GM12873 (cell line): ENCODE measurements at regions not wholly inside any gene's neighbourhood (a gene's known extent, or its start where the extent isn't known, plus 50 kb on each side); places are given as distances from the start of the nearest gene placed in this dataset.

Experiments
- TF ChIP-seq, protein P1 (sequence below): IDR thresholded peaks from 2 replicates; pipeline ENCODE4 v1.5.1; 2012; ENCODE audit warnings: low read depth, mild to moderate bottlenecking, moderate library complexity, low read length, control low read depth; ENCODE audit not compliant: insufficient read depth; ENCODE audit errors: missing control alignments

- TF ChIP-seq, protein P1, sequence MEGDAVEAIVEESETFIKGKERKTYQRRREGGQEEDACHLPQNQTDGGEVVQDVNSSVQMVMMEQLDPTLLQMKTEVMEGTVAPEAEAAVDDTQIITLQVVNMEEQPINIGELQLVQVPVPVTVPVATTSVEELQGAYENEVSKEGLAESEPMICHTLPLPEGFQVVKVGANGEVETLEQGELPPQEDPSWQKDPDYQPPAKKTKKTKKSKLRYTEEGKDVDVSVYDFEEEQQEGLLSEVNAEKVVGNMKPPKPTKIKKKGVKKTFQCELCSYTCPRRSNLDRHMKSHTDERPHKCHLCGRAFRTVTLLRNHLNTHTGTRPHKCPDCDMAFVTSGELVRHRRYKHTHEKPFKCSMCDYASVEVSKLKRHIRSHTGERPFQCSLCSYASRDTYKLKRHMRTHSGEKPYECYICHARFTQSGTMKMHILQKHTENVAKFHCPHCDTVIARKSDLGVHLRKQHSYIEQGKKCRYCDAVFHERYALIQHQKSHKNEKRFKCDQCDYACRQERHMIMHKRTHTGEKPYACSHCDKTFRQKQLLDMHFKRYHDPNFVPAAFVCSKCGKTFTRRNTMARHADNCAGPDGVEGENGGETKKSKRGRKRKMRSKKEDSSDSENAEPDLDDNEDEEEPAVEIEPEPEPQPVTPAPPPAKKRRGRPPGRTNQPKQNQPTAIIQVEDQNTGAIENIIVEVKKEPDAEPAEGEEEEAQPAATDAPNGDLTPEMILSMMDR = no peak
Measured at GRCh38 chr2:56803596-56803995, 619.8 kb downstream of the CCDC85A start.

DNA sequence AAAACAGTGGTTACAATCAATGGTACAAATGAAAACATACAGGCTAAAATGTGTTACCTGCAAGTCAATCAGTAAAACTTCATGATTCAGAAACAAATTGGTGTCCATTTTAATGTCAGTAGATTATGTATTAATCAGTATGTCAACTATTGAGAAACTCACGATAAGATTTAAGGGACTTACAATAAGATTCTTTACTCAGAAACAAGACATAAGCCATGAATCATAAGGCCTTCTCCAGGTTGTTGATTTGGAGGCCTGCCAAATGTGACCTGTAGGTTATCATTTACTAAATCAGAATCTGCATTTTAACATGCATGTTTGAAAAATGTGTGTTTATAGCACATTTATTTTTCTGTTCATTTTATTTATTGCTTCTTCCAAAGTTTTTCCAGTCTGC, 623.1 kb downstream of the CCDC85A start:
- TF ChIP-seq, protein P1 = no peak

GRCh38 chr2:56807861-56808260, 624.1 kb downstream of the CCDC85A start:
- TF ChIP-seq, protein P1 = no peak

DNA sequence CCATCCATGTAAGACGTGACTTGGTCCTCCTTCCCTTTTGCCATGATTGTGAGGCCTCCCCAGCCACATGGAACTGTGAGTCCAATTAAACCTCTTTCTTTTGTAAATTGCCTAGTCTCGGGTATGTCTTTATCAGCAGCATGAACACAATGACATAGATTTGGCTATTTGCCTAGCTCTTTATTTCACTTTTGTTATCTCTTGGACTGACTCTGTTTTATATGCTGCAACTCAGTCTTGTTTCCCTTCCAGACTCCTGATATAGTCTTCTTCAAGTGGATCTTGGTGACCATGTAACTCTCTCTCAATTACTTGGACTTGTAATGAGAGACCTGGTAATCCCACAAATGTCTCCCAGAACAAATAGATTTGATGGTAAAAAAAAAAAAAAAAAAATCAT, 627.6 kb downstream of the CCDC85A start:
- TF ChIP-seq, protein P1 = no peak

GRCh38 chr2:56812432-56812831, 628.6 kb downstream of the CCDC85A start:
- TF ChIP-seq, protein P1 = no peak

DNA sequence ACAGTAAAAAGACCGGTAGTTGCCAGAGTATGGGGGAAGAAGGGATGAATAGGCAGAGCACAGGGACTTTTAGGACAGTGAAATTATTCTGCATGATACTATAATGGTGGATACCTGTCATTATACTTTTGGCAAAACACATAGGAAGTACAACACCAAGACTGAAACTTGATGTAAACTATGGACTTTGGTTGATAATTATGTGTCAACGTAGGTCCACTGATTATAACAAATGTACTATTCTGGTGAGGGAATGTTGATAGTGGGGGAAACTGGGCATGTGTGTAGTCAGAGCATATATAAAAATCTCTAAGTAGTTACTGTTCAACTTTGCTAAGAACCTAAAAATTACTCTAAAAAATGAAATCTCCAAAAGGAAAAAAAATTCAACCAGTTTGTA, 629.7 kb downstream of the CCDC85A start:
- TF ChIP-seq, protein P1 = no peak

- TF ChIP-seq, protein P1 = no peak
Measured at GRCh38 chr2:56816666-56817065, 632.9 kb downstream of the CCDC85A start.
